ENCODE measurements at regions not wholly inside any gene's neighbourhood (a gene's known extent, or its start where the extent isn't known, plus 50 kb on each side); places are given as distances from the start of the nearest gene placed in this dataset.

DNA sequence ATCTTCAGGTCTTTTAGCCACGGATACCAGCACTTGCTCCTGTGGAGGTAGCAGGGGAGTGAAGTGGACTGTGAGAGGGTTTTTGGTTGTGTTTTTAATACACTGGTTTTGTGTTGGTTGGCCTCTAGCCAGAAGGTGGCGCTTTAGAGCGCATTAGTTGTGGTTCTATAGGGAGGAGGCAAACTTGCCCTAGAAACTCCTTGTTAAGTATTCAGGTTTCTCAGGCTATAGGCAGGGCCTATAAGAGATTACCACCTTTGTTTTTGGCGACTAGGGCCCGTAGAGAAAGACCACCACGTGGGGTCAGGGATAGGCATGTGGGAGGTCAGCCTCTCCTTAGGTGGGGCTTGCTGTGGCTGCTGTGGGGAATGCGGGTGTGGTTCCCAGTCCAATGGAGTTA, 221.6 kb upstream of the SPANXN4 start:
- in situ Hi-C loops (cut with MboI; ENCODE audit: low sequenced_read_pairs, unreplicated experiment) = no loop called here
- no peak for DNase-seq (ENCODE audit: low spot score)
- TF ChIP-seq, protein P1, sequence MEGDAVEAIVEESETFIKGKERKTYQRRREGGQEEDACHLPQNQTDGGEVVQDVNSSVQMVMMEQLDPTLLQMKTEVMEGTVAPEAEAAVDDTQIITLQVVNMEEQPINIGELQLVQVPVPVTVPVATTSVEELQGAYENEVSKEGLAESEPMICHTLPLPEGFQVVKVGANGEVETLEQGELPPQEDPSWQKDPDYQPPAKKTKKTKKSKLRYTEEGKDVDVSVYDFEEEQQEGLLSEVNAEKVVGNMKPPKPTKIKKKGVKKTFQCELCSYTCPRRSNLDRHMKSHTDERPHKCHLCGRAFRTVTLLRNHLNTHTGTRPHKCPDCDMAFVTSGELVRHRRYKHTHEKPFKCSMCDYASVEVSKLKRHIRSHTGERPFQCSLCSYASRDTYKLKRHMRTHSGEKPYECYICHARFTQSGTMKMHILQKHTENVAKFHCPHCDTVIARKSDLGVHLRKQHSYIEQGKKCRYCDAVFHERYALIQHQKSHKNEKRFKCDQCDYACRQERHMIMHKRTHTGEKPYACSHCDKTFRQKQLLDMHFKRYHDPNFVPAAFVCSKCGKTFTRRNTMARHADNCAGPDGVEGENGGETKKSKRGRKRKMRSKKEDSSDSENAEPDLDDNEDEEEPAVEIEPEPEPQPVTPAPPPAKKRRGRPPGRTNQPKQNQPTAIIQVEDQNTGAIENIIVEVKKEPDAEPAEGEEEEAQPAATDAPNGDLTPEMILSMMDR (IDR thresholded peaks at IDR 0.05; ENCODE audit: borderline replicate concordance, control extremely low read depth, extremely low read depth, insufficient read depth, missing control alignments) = peak; percentile 25

DNA sequence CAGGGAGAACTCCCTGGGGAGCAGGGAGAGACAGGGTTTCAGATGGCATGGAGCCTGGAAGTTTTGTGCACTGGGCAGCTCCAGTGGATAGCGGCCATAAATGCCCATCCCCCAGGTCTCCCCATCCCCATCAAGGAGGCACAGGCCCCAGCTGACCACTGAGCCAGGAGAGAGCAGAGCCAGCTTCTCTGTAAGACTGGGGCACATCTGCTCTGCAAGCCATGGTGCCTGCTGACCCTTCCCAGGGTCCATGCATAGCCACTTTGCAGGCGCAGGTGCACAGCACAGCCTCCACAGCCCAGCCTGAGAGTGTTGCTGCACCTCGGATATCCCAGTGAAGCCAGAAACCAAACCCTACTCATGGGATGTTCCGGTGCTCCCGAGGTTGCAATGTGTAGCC, 206.3 kb upstream of the SPANXN4 start:
- TF ChIP-seq, protein P1 (IDR thresholded peaks at IDR 0.05; ENCODE audit: borderline replicate concordance, control extremely low read depth, extremely low read depth, insufficient read depth, missing control alignments) = no peak
- no peak for DNase-seq (ENCODE audit: low spot score)

DNA sequence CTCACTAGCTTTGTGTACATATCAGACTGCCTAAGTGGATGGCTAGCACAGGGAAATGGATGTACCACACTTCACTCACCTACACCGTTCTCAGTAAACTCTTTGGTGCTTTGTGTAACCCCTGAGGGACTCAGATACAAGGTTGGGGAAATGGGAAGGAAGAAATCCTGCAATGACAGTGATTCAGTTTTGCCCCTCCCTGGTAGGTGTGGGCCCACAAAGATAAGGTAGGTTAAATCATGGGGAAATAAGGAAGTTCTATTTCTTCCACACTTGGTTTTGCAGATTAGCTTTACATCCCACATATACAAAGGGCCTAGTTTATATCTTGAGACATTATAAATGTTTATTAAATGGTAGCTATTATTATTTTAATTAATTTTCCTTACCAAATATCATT, 197.6 kb upstream of the SPANXN4 start:
- DNase-seq (ENCODE audit: low spot score) = no peak
- TF ChIP-seq, protein P1 (IDR thresholded peaks at IDR 0.05; ENCODE audit: borderline replicate concordance, control extremely low read depth, extremely low read depth, insufficient read depth, missing control alignments) = no peak
- in situ Hi-C loops (cut with MboI; ENCODE audit: low sequenced_read_pairs, unreplicated experiment) = no loop called here

More for the DNA sequence above, 206.3 kb upstream of the SPANXN4 start:
- in situ Hi-C loops (cut with MboI; ENCODE audit: low sequenced_read_pairs, unreplicated experiment) = no loop called here

DNA sequence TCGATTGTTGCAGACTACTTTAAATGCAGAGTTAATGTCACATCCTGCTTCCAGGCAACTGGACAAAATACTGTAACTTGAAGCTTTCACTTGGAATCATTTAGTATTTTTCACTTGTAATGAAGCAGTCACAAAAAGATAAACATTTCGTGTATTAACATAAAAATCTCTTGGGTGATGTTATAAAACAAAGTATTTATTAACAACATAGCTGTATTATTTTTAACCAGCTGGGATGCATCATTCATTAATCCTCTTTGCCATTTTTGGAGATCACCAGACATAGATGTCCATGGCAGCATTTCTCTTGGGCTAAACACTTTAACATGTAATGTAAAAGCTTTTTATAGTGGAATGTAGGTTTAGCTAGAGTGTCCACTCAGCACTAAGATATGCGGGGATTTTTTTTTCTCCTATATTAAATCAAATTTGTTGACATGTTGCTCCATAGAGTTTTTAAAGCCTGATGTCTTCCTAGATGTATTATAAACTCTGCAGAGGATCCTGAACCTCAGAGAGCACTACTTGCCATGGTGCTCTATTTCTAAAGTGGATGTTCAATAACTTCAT, 193.7 kb upstream of the SPANXN4 start:
- in situ Hi-C loops (cut with MboI; ENCODE audit: low sequenced_read_pairs, unreplicated experiment) = no loop called here
- TF ChIP-seq, protein P1 (IDR thresholded peaks at IDR 0.05; ENCODE audit: borderline replicate concordance, control extremely low read depth, extremely low read depth, insufficient read depth, missing control alignments) = no peak

DNA sequence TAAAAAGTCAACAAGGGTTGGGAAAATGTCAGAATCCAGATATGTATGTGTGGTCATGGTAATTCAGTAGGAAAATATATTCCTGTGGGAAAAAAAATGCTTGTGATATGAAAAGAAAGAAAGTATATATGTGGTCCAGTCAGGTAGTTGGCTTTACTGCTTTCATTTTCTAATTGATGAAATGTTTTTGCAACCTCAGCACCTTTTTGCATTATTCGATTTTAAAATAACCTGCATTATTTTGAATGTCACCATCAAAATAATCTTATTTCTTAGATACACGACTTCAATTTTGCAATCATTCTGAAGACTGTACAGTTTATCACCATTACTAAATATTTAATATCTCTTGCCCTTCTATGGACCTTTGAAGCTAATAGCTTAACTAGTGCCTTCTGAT, 170.8 kb upstream of the SPANXN4 start:
- DNase-seq (ENCODE audit: low spot score) = no peak
- TF ChIP-seq, protein P1 (IDR thresholded peaks at IDR 0.05; ENCODE audit: borderline replicate concordance, control extremely low read depth, extremely low read depth, insufficient read depth, missing control alignments) = no peak
- in situ Hi-C loops (cut with MboI; ENCODE audit: low sequenced_read_pairs, unreplicated experiment) = no loop called here

More for the DNA sequence above, 193.7 kb upstream of the SPANXN4 start:
- DNase-seq (ENCODE audit: low spot score) = no peak

DNA sequence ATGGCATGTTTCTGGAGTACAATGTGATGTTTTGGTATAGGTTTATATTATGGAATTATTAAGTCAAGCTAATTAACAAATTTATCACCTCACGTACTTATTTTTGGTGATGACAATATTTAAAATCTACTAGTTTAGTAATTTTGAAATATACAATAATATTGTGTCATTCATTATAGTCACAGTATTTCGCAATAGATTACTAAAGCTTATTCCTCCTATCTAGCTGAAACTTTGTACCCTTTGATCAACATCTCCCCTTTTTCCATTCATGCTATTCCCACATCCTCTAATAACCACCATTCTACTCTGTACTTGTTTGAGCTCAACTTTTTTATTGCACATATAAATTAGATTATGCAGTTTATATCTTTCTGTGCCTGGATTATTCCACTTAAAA, 164.8 kb upstream of the SPANXN4 start:
- TF ChIP-seq, protein P1 (IDR thresholded peaks at IDR 0.05; ENCODE audit: borderline replicate concordance, control extremely low read depth, extremely low read depth, insufficient read depth, missing control alignments) = no peak
- in situ Hi-C loops (cut with MboI; ENCODE audit: low sequenced_read_pairs, unreplicated experiment) = no loop called here
- no peak for DNase-seq (ENCODE audit: low spot score)
